Left ventricle myocardium inferior (tissue), 1 donor: ENCODE measurements at regions not wholly inside any gene's neighbourhood (a gene's known extent, or its start where the extent isn't known, plus 50 kb on each side); places are given as distances from the start of the nearest gene placed in this dataset.

ENCODE experiments used
- DNase-seq: peaks from one replicate; pipeline ENCODE4 v3.0.0-alpha.2; 2020
- H3K27ac ChIP-seq: fragments of 200-600 bp; replicated peaks from 2 replicates; pipeline ENCODE4 v1.8.0; 2021
- H3K27me3 ChIP-seq: fragments of 200-600 bp; 2 replicates; pipeline ENCODE4 v1.8.0; 2021; ENCODE audit warnings: low read depth
- H3K36me3 ChIP-seq: fragments of 200-600 bp; 2 replicates; pipeline ENCODE4 v1.8.0; 2021
- H3K4me1 ChIP-seq: fragments of 200-600 bp; 2 replicates; pipeline ENCODE4 v1.8.0; 2021
- H3K4me3 ChIP-seq: fragments of 200-600 bp; 2 replicates; pipeline ENCODE4 v1.8.0; 2021; ENCODE audit warnings: mild to moderate bottlenecking, moderate library complexity
- H3K9me3 ChIP-seq: fragments of 200-600 bp; replicated peaks from 2 replicates; pipeline ENCODE4 v1.8.0; 2021
- CTCF ChIP-seq: fragments of 200-600 bp; IDR thresholded peaks from 2 replicates; pipeline ENCODE4 v1.8.0; 2021; ENCODE audit warnings: antibody characterized with exemption, mild to moderate bottlenecking, borderline replicate concordance
- intact Hi-C: fragments of 100-400 bp; cut with micrococcal nuclease; formaldehyde crosslinking; loops from one replicate; pipeline ENCODE4 v1.11.0; 2022
- donor health status: DM: no; HTN: yes; CAD: no; lungs with severe emphysema.

- intact Hi-C loops, result no loop called here
- Histone ChIP-seq H3K4me3 (no peak overlapping the region), H3K27ac (no peak overlapping the region), H3K9me3 (no peaks in the 10 kb centered on the region), H3K4me1 (no peaks in the 10 kb centered on the region), H3K27me3 (no peaks in the 10 kb centered on the region), H3K36me3 (no peaks in the 10 kb centered on the region)
- no peak for TF ChIP-seq CTCF
- DNase-seq, result no peak
Measured at GRCh38 chr9:3600672-3601071, 74.9 kb upstream of the RFX3 start.

- no peak for TF ChIP-seq CTCF
- no peak for DNase-seq
- no peak overlapping the region for H3K27ac ChIP-seq
- no peaks in the 10 kb centered on the region for H3K4me1 ChIP-seq
- no peaks in the 10 kb centered on the region for H3K36me3 ChIP-seq
- intact Hi-C loops, result no loop called here
- H3K27me3 ChIP-seq, result no peaks in the 10 kb centered on the region
- H3K4me3 ChIP-seq, result no peak overlapping the region
- no peaks in the 10 kb centered on the region for H3K9me3 ChIP-seq
Measured at GRCh38 chr9:3597792-3598191, 72.0 kb upstream of the RFX3 start.

DNA sequence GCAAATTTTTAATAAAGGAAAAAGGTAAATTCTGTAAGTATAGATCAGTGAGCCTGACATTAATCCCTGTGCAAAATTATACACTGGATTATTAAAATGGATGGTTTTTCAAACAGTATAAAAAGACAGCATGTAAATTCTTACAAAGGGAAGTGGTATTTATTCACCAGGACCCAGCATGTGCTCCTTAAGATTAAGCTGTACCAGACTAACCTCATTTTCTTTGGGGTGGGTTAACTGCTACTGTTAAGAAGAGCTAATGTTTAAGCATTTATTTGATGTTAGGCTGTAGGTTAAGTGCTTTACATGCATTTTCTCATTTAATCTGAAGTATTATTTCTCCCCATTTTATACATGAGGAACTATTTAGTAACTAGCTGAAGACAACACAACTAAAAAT, 60.3 kb upstream of the RFX3 start:
- Histone ChIP-seq H3K36me3 (no peaks in the 10 kb centered on the region), H3K9me3 (peaks cover 35% of the 10 kb centered on the region), H3K4me3 (no peak overlapping the region), H3K4me1 (no peaks in the 10 kb centered on the region), H3K27ac (no peak overlapping the region), H3K27me3 (no peaks in the 10 kb centered on the region)
- intact Hi-C loops, result no loop called here
- TF ChIP-seq CTCF, result no peak
- DNase-seq, result no peak

GRCh38 chr9:3585606-3586005, 59.8 kb upstream of the RFX3 start:
- Histone ChIP-seq H3K27ac (no peak overlapping the region), H3K4me3 (no peak overlapping the region), H3K4me1 (no peaks in the 10 kb centered on the region), H3K36me3 (no peaks in the 10 kb centered on the region), H3K9me3 (peaks cover 40% of the 10 kb centered on the region), H3K27me3 (no peaks in the 10 kb centered on the region)
- no peak for DNase-seq
- no peak for TF ChIP-seq CTCF
- intact Hi-C loops, result no loop called here

GRCh38 chr9:3578786-3579185, 53.0 kb upstream of the RFX3 start:
- Histone ChIP-seq H3K27me3 (no peaks in the 10 kb centered on the region), H3K4me1 (no peaks in the 10 kb centered on the region), H3K27ac (no peak overlapping the region), H3K4me3 (no peak overlapping the region), H3K36me3 (peaks cover 3% of the 10 kb centered on the region), H3K9me3 (peaks cover 47% of the 10 kb centered on the region)
- DNase-seq, result no peak
- no peak for TF ChIP-seq CTCF
- intact Hi-C loops, result no loop called here

- DNase-seq, result peak; percentile 18
- Histone ChIP-seq H3K4me3 (no peak overlapping the region), H3K36me3 (peaks cover 3% of the 10 kb centered on the region), H3K27me3 (no peaks in the 10 kb centered on the region), H3K4me1 (no peaks in the 10 kb centered on the region), H3K27ac (no peak overlapping the region), H3K9me3 (peaks cover 25% of the 10 kb centered on the region)
- intact Hi-C loops, result no loop called here
- TF ChIP-seq CTCF, result no peak
Measured at GRCh38 chr9:3576328-3576727, 50.5 kb upstream of the RFX3 start.
